Upper lobe of right lung (tissue), 1 donor: ENCODE measurements at regions not wholly inside any gene's neighbourhood (a gene's known extent, or its start where the extent isn't known, plus 50 kb on each side); places are given as distances from the start of the nearest gene placed in this dataset.
A peak's percentile ranks its signal among the peaks of the same experiment; 100 is the strongest.

ENCODE experiments used
- ATAC-seq: fragments of 200-7000 bp; cut with Tn5 transposase; one replicate; pipeline ENCODE4 v1.9.1; 2020; ENCODE audit warnings: mild to moderate bottlenecking, moderate library complexity
- DNase-seq: peaks from one replicate; pipeline ENCODE4 v3.0.0-alpha.2; 2020
- H3K27ac ChIP-seq: fragments of 200-600 bp; one replicate; pipeline ENCODE4 v1.8.0; 2022
- H3K27me3 ChIP-seq: fragments of 200-600 bp; one replicate; pipeline ENCODE4 v1.8.0; 2022; ENCODE audit warnings: mild to moderate bottlenecking
- H3K36me3 ChIP-seq: fragments of 200-600 bp; one replicate; pipeline ENCODE4 v1.8.0; 2022
- H3K4me1 ChIP-seq: fragments of 200-600 bp; one replicate; pipeline ENCODE4 v1.8.0; 2022
- H3K4me3 ChIP-seq: fragments of 200-600 bp; one replicate; pipeline ENCODE4 v1.8.0; 2022; ENCODE audit warnings: mild to moderate bottlenecking
- H3K9me3 ChIP-seq: fragments of 200-600 bp; one replicate; pipeline ENCODE4 v1.8.0; 2022
- CTCF ChIP-seq: fragments of 200-600 bp; IDR thresholded peaks from one replicate; pipeline ENCODE4 v1.8.0; 2022; ENCODE audit warnings: antibody characterized with exemption
- intact Hi-C: fragments of 100-400 bp; cut with DNase I; formaldehyde crosslinking; loops from one replicate; pipeline ENCODE4 v1.11.0; 2022
- donor health status: DM: no; HTN: yes; CAD: no; lungs with severe emphysema.

- DNase-seq = no peak
- Histone ChIP-seq H3K4me3 (no peak overlapping the region), H3K27me3 (no peaks in the 10 kb centered on the region), H3K4me1 (no peaks in the 10 kb centered on the region), H3K36me3 (no peaks in the 10 kb centered on the region), H3K27ac (no peak overlapping the region), H3K9me3 (no peaks in the 10 kb centered on the region)
- TF ChIP-seq CTCF = no peak
- no peak for ATAC-seq
- intact Hi-C loops = no loop called here
These were observed 1495.0 kb downstream of the BRD1 start for GRCh38 chr22:48332438-48333322.

GRCh38 chr22:48331691-48332220 lies 1495.9 kb downstream of the BRD1 start:
- H3K36me3 ChIP-seq = no peaks in the 10 kb centered on the region
- ATAC-seq = no peak
- no peak for TF ChIP-seq CTCF
- intact Hi-C loops = no loop called here
- no peaks in the 10 kb centered on the region for H3K9me3 ChIP-seq
- no peak for DNase-seq
- H3K27me3 ChIP-seq = no peaks in the 10 kb centered on the region
- no peak overlapping the region for H3K27ac ChIP-seq
- no peak overlapping the region for H3K4me3 ChIP-seq
- no peaks in the 10 kb centered on the region for H3K4me1 ChIP-seq

- Histone ChIP-seq H3K9me3 (no peaks in the 10 kb centered on the region), H3K4me3 (no peak overlapping the region), H3K36me3 (no peaks in the 10 kb centered on the region), H3K4me1 (no peaks in the 10 kb centered on the region), H3K27ac (no peak overlapping the region), H3K27me3 (no peaks in the 10 kb centered on the region)
- TF ChIP-seq CTCF = no peak
- DNase-seq (no peak), ATAC-seq (no peak)
- intact Hi-C loops = no loop called here
These were observed 1496.4 kb downstream of the BRD1 start for GRCh38 chr22:48331266-48331665.

- Histone ChIP-seq H3K27me3 (no peaks in the 10 kb centered on the region), H3K9me3 (no peaks in the 10 kb centered on the region)
- no peak for ATAC-seq
These were observed 1500.0 kb downstream of the BRD1 start for GRCh38 chr22:48327721-48328120.

GRCh38 chr22:48323746-48324145 lies 1503.9 kb downstream of the BRD1 start:
- peak; percentile 40 for DNase-seq
- Histone ChIP-seq H3K4me1 (no peaks in the 10 kb centered on the region), H3K27me3 (no peaks in the 10 kb centered on the region), H3K36me3 (no peaks in the 10 kb centered on the region), H3K27ac (no peak overlapping the region), H3K4me3 (no peak overlapping the region), H3K9me3 (no peaks in the 10 kb centered on the region)
- no peak for ATAC-seq
- no peak for TF ChIP-seq CTCF
- intact Hi-C loops = no loop called here

More at GRCh38 chr22:48327721-48328120, 1500.0 kb downstream of the BRD1 start:
- intact Hi-C loops = no loop called here
- no peaks in the 10 kb centered on the region for H3K36me3 ChIP-seq
- DNase-seq = no peak
- no peaks in the 10 kb centered on the region for H3K4me1 ChIP-seq
- no peak for TF ChIP-seq CTCF
- H3K27ac ChIP-seq = no peak overlapping the region
- H3K4me3 ChIP-seq = no peak overlapping the region
